ENCODE measurements at regions not wholly inside any gene's neighbourhood (a gene's known extent, or its start where the extent isn't known, plus 50 kb on each side); places are given as distances from the start of the nearest gene placed in this dataset.

GRCh38 chr6:132887204-132887603 lies 72.8 kb downstream of the RPS12 start:
- no peak for TF ChIP-seq CTCF (IDR thresholded peaks at IDR 0.05; ENCODE audit: insufficient read depth, low read length)
- TF ChIP-seq SPI1 (IDR thresholded peaks at IDR 0.05; ENCODE audit: borderline replicate concordance, low read depth) = no peak
- no peak for TF ChIP-seq POLR2AphosphoS5 (IDR thresholded peaks at IDR 0.05; ENCODE audit: low read depth)

All from HL-60 (cell line).